ENCODE measurements at regions not wholly inside any gene's neighbourhood (a gene's known extent, or its start where the extent isn't known, plus 50 kb on each side); places are given as distances from the start of the nearest gene placed in this dataset.

GRCh38 chr14:94938016-94938415, 168.1 kb upstream of the GSC start:
- H3K9ac ChIP-seq (ENCODE audit: control insufficient read depth, extremely low read depth, insufficient read depth, low read length), result no peak overlapping the region
- H2AFZ ChIP-seq (ENCODE audit: control insufficient read depth, low read length), result no peak overlapping the region
- H3K79me2 ChIP-seq (ENCODE audit: control insufficient read depth, insufficient read depth, low read length), result no peaks in the 10 kb centered on the region
- FAIRE-seq (no peak), DNase-seq (ENCODE audit: low read depth, low spot score) (no peak)
- no peaks in the 10 kb centered on the region for H3K27me3 ChIP-seq (ENCODE audit: control insufficient read depth, extremely low read depth, insufficient read depth, low read length)
- peaks cover 3% of the 10 kb centered on the region for H3K9me3 ChIP-seq (ENCODE audit: control insufficient read depth, low read depth, low read length)
- no peaks in the 10 kb centered on the region for H3K9me1 ChIP-seq (ENCODE audit: control insufficient read depth, extremely low read depth, insufficient read depth, low read length)
- H3K4me3 ChIP-seq (ENCODE audit: control insufficient read depth in 2 of 3, extremely low read depth in 1 of 3, insufficient read depth in 2 of 3, low read depth in 1 of 3, low read length in 3 of 3), result no peak overlapping the region
- no peaks in the 10 kb centered on the region for H3K4me1 ChIP-seq (ENCODE audit: control insufficient read depth, extremely low read depth, insufficient read depth, low read length)
- TF ChIP-seq EZH2 (IDR thresholded peaks at IDR 0.05; ENCODE audit: low read length) (no peak), CTCF (optimal IDR thresholded peaks at IDR 0.05 in 1 of 3, IDR thresholded peaks at IDR 0.05 in 1 of 3, conservative IDR thresholded peaks at IDR 0.05 in 1 of 3; ENCODE audit: extremely low read depth in 1 of 3, insufficient read depth in 2 of 3, low read length in 3 of 3) (no peak)
- H3K4me2 ChIP-seq (ENCODE audit: control insufficient read depth, extremely low read depth, insufficient read depth, low read depth, low read length), result no peak overlapping the region
- no peaks in the 10 kb centered on the region for H4K20me1 ChIP-seq (ENCODE audit: control insufficient read depth, extremely low read depth, insufficient read depth, low read length)
- dilution Hi-C loops (cut with MboI; ENCODE audit: extremely low pct_ligation_motif_present, low sequenced_read_pairs), result no loop called here
- H3K27ac ChIP-seq (ENCODE audit: control insufficient read depth, insufficient read depth, low read length), result no peak overlapping the region
- no peaks in the 10 kb centered on the region for H3K36me3 ChIP-seq (ENCODE audit: control insufficient read depth in 2 of 2, extremely low read depth in 1 of 2, insufficient read depth in 2 of 2, low read length in 2 of 2)

- peaks cover 3% of the 10 kb centered on the region for H3K9me3 ChIP-seq (ENCODE audit: control insufficient read depth, low read depth, low read length)
- no peak for FAIRE-seq
- H3K4me2 ChIP-seq (ENCODE audit: control insufficient read depth, extremely low read depth, insufficient read depth, low read depth, low read length), result no peak overlapping the region
- dilution Hi-C loops (cut with MboI; ENCODE audit: extremely low pct_ligation_motif_present, low sequenced_read_pairs), result no loop called here
- H3K4me1 ChIP-seq (ENCODE audit: control insufficient read depth, extremely low read depth, insufficient read depth, low read length), result no peaks in the 10 kb centered on the region
- H3K9me1 ChIP-seq (ENCODE audit: control insufficient read depth, extremely low read depth, insufficient read depth, low read length), result no peaks in the 10 kb centered on the region
- DNase-seq (ENCODE audit: low read depth, low spot score), result no peak
- TF ChIP-seq EZH2 (IDR thresholded peaks at IDR 0.05; ENCODE audit: low read length), result no peak
- no peak for TF ChIP-seq CTCF (optimal IDR thresholded peaks at IDR 0.05 in 1 of 3, IDR thresholded peaks at IDR 0.05 in 1 of 3, conservative IDR thresholded peaks at IDR 0.05 in 1 of 3; ENCODE audit: extremely low read depth in 1 of 3, insufficient read depth in 2 of 3, low read length in 3 of 3)
- no peaks in the 10 kb centered on the region for H3K79me2 ChIP-seq (ENCODE audit: control insufficient read depth, insufficient read depth, low read length)
- no peaks in the 10 kb centered on the region for H3K27me3 ChIP-seq (ENCODE audit: control insufficient read depth, extremely low read depth, insufficient read depth, low read length)
- H4K20me1 ChIP-seq (ENCODE audit: control insufficient read depth, extremely low read depth, insufficient read depth, low read length), result no peaks in the 10 kb centered on the region
- H3K4me3 ChIP-seq (ENCODE audit: control insufficient read depth in 2 of 3, extremely low read depth in 1 of 3, insufficient read depth in 2 of 3, low read depth in 1 of 3, low read length in 3 of 3), result no peak overlapping the region
- H3K27ac ChIP-seq (ENCODE audit: control insufficient read depth, insufficient read depth, low read length), result no peak overlapping the region
- no peak overlapping the region for H2AFZ ChIP-seq (ENCODE audit: control insufficient read depth, low read length)
- no peak overlapping the region for H3K9ac ChIP-seq (ENCODE audit: control insufficient read depth, extremely low read depth, insufficient read depth, low read length)
- H3K36me3 ChIP-seq (ENCODE audit: control insufficient read depth in 2 of 2, extremely low read depth in 1 of 2, insufficient read depth in 2 of 2, low read length in 2 of 2), result no peaks in the 10 kb centered on the region
Measured at GRCh38 chr14:94936901-94937685, 167.2 kb upstream of the GSC start.

Data from keratinocyte (primary cell).